ENCODE measurements at regions not wholly inside any gene's neighbourhood (a gene's known extent, or its start where the extent isn't known, plus 50 kb on each side); places are given as distances from the start of the nearest gene placed in this dataset.

- no peak for TF ChIP-seq ZNF609 (CRISPR knock-in tag; IDR thresholded peaks at IDR 0.05; ENCODE audit: borderline replicate concordance)
- TF ChIP-seq FOXP4 (CRISPR knock-in tag; IDR thresholded peaks at IDR 0.05; ENCODE audit: borderline replicate concordance), result no peak
- TF ChIP-seq POU5F1 (IDR thresholded peaks at IDR 0.05; ENCODE audit: borderline replicate concordance, low read depth, low read length, partially characterized antibody), result no peak
- no peak for TF ChIP-seq ARID3A (IDR thresholded peaks at IDR 0.05; ENCODE audit: borderline replicate concordance, low read depth, low read length)
- no peak for TF ChIP-seq IRF1 (CRISPR knock-in tag; IDR thresholded peaks at IDR 0.05; ENCODE audit: borderline replicate concordance)
- TF ChIP-seq CGGBP1 (CRISPR knock-in tag; IDR thresholded peaks at IDR 0.05), result no peak
- no peak for TF ChIP-seq FOXO4 (CRISPR knock-in tag; IDR thresholded peaks at IDR 0.05)
- no peak for TF ChIP-seq ZNF184 (CRISPR knock-in tag; IDR thresholded peaks at IDR 0.05)
- no peak for TF ChIP-seq FUS (optimal IDR thresholded peaks at IDR 0.05; ENCODE audit: low read depth, low read length)
- no peak for TF ChIP-seq PHF8 (IDR thresholded peaks at IDR 0.05; ENCODE audit: borderline replicate concordance, low read length)
Observed at GRCh38 chr2:14340703-14341102, 291.8 kb upstream of the LRATD1 start (continued).
